ENCODE measurements at regions not wholly inside any gene's neighbourhood (a gene's known extent, or its start where the extent isn't known, plus 50 kb on each side); places are given as distances from the start of the nearest gene placed in this dataset.

GRCh38 chr10:10730471-10731043, 287.1 kb upstream of the CELF2 start:
- H3K9me3 Mint-ChIP-seq (ENCODE audit: unreplicated experiment) = no peaks in the 10 kb centered on the region
- no peak for DNase-seq (ENCODE audit: low spot score)
- TF ChIP-seq, protein P1, sequence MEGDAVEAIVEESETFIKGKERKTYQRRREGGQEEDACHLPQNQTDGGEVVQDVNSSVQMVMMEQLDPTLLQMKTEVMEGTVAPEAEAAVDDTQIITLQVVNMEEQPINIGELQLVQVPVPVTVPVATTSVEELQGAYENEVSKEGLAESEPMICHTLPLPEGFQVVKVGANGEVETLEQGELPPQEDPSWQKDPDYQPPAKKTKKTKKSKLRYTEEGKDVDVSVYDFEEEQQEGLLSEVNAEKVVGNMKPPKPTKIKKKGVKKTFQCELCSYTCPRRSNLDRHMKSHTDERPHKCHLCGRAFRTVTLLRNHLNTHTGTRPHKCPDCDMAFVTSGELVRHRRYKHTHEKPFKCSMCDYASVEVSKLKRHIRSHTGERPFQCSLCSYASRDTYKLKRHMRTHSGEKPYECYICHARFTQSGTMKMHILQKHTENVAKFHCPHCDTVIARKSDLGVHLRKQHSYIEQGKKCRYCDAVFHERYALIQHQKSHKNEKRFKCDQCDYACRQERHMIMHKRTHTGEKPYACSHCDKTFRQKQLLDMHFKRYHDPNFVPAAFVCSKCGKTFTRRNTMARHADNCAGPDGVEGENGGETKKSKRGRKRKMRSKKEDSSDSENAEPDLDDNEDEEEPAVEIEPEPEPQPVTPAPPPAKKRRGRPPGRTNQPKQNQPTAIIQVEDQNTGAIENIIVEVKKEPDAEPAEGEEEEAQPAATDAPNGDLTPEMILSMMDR (IDR thresholded peaks at IDR 0.05; ENCODE audit: unreplicated experiment) = no peak

GRCh38 chr10:10731366-10731765, 286.3 kb upstream of the CELF2 start:
- no peak overlapping the region for H3K27ac Mint-ChIP-seq (ENCODE audit: unreplicated experiment)
- DNase-seq (ENCODE audit: low spot score) = no peak
- no peaks in the 10 kb centered on the region for H3K9me3 Mint-ChIP-seq (ENCODE audit: unreplicated experiment)
- H3K4me1 Mint-ChIP-seq (ENCODE audit: unreplicated experiment) = no peaks in the 10 kb centered on the region
- no peak overlapping the region for H3K4me3 Mint-ChIP-seq (ENCODE audit: unreplicated experiment)
- H3K27me3 Mint-ChIP-seq (ENCODE audit: unreplicated experiment) = peaks cover 2% of the 10 kb centered on the region
- no peaks in the 10 kb centered on the region for H3K36me3 Mint-ChIP-seq (ENCODE audit: low read depth, unreplicated experiment)
- TF ChIP-seq, protein P1 (IDR thresholded peaks at IDR 0.05; ENCODE audit: unreplicated experiment) = no peak

More at GRCh38 chr10:10730471-10731043, 287.1 kb upstream of the CELF2 start:
- Mint-ChIP-seq H3K27me3 (ENCODE audit: unreplicated experiment) (peaks cover 2% of the 10 kb centered on the region), H3K36me3 (ENCODE audit: low read depth, unreplicated experiment) (no peaks in the 10 kb centered on the region), H3K27ac (ENCODE audit: unreplicated experiment) (no peak overlapping the region), H3K4me1 (ENCODE audit: unreplicated experiment) (no peaks in the 10 kb centered on the region), H3K4me3 (ENCODE audit: unreplicated experiment) (no peak overlapping the region)

- Mint-ChIP-seq H3K36me3 (ENCODE audit: low read depth, unreplicated experiment) (no peaks in the 10 kb centered on the region), H3K4me3 (ENCODE audit: unreplicated experiment) (no peak overlapping the region), H3K4me1 (ENCODE audit: unreplicated experiment) (no peaks in the 10 kb centered on the region), H3K9me3 (ENCODE audit: unreplicated experiment) (no peaks in the 10 kb centered on the region), H3K27ac (ENCODE audit: unreplicated experiment) (no peak overlapping the region), H3K27me3 (ENCODE audit: unreplicated experiment) (peaks cover 2% of the 10 kb centered on the region)
- TF ChIP-seq, protein P1 (IDR thresholded peaks at IDR 0.05; ENCODE audit: unreplicated experiment) = no peak
- DNase-seq (ENCODE audit: low spot score) = no peak
Observed at GRCh38 chr10:10734356-10735064, 283.2 kb upstream of the CELF2 start.

DNA sequence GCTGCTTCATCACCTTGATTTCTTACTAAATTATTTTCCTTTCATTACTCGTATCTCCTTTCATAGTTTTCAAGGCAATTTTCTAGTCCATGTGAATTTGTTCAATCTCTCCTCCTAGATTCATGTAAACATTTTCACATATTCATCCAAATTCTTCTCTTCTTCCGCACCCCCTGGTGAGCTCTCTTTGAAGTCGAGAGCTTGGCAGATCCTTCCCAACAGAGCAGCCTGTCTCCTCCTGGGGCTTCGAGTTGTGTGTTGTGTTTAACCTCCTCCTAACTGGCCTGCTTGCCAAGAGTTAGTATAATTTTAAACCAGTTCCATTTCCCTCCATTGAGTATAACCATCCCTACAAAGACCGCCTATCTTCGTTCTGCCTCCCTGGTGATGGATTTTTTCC, 272.4 kb upstream of the CELF2 start:
- Mint-ChIP-seq H3K36me3 (ENCODE audit: low read depth, unreplicated experiment) (no peaks in the 10 kb centered on the region), H3K9me3 (ENCODE audit: unreplicated experiment) (no peaks in the 10 kb centered on the region), H3K4me3 (ENCODE audit: unreplicated experiment) (no peak overlapping the region), H3K4me1 (ENCODE audit: unreplicated experiment) (no peaks in the 10 kb centered on the region), H3K27me3 (ENCODE audit: unreplicated experiment) (peaks cover 1% of the 10 kb centered on the region), H3K27ac (ENCODE audit: unreplicated experiment) (no peak overlapping the region)
- TF ChIP-seq, protein P1 (IDR thresholded peaks at IDR 0.05; ENCODE audit: unreplicated experiment) = no peak
- no peak for DNase-seq (ENCODE audit: low spot score)

- Mint-ChIP-seq H3K27ac (ENCODE audit: unreplicated experiment) (no peak overlapping the region), H3K9me3 (ENCODE audit: unreplicated experiment) (no peaks in the 10 kb centered on the region), H3K4me1 (ENCODE audit: unreplicated experiment) (no peaks in the 10 kb centered on the region), H3K4me3 (ENCODE audit: unreplicated experiment) (no peak overlapping the region), H3K36me3 (ENCODE audit: low read depth, unreplicated experiment) (no peaks in the 10 kb centered on the region), H3K27me3 (ENCODE audit: unreplicated experiment) (no peaks in the 10 kb centered on the region)
- TF ChIP-seq, protein P1 (IDR thresholded peaks at IDR 0.05; ENCODE audit: unreplicated experiment) = no peak
- no peak for DNase-seq (ENCODE audit: low spot score)
Observed at GRCh38 chr10:10755490-10755889, 262.2 kb upstream of the CELF2 start.
